H1 (cell line): ENCODE measurements at regions not wholly inside any gene's neighbourhood (a gene's known extent, or its start where the extent isn't known, plus 50 kb on each side); places are given as distances from the start of the nearest gene placed in this dataset.

Experiments used
- CTCF ChIA-PET: fragments of 300-600 bp; sonication (Branson Sonifier 250); formaldehyde crosslinking; loops from one replicate; lab custom pipeline; 2021; ENCODE audit not compliant: partially characterized antibody; lab: Charles Lee
- POLR2A ChIA-PET: fragments of 300-600 bp; sonication (Branson Sonifier 250); formaldehyde crosslinking; loops from one replicate; lab custom pipeline; 2021; ENCODE audit warnings: inconsistent platforms; ENCODE audit not compliant: partially characterized antibody; lab: Charles Lee
- DNase-seq, 2 experiments: peaks; one replicate each; pipeline versions ENCODE4 v3.0.0 to v3.0.0-alpha.2; 2010 to 2022; ENCODE audit warnings: low spot score in 2 of 2, low read depth in 1 of 2, mixed read lengths in 1 of 2
- FAIRE-seq: peaks from 2 replicates; lab custom pipeline; 2011; peaks lifted over from hg19 to GRCh38; lab: Jason Lieb, UNC
- H2AFZ ChIP-seq: 2 replicates; pipeline ENCODE4 v1.8.1; 2012; ENCODE audit warnings: low read length, inconsistent platforms
- H2AK5ac ChIP-seq: 2 replicates; pipeline ENCODE4 v1.6.1; 2013; ENCODE audit warnings: low read depth, low read length
- H2BK120ac ChIP-seq: replicated peaks from 2 replicates; pipeline ENCODE3; 2013; ENCODE audit warnings: low read depth, low read length, inconsistent platforms
- H2BK12ac ChIP-seq: 2 replicates; pipeline ENCODE4 v1.6.1; 2013; ENCODE audit warnings: low read depth, low read length
- H2BK15ac ChIP-seq: 2 replicates; pipeline ENCODE4 v1.6.1; 2013; ENCODE audit warnings: low read length
- H2BK20ac ChIP-seq: 2 replicates; pipeline ENCODE4 v1.6.1; 2013; ENCODE audit warnings: low read length
- H2BK5ac ChIP-seq: 2 replicates; pipeline ENCODE4 v1.6.1; 2013; ENCODE audit warnings: low read depth, low read length
- H3K14ac ChIP-seq: 2 replicates; pipeline ENCODE4 v1.6.1; 2013; ENCODE audit warnings: inconsistent platforms; ENCODE audit not compliant: insufficient read length
- H3K18ac ChIP-seq: 2 replicates; pipeline ENCODE4 v1.6.1; 2013; ENCODE audit warnings: low read length; ENCODE audit errors: extremely low read depth
- H3K23ac ChIP-seq: 2 replicates; pipeline ENCODE4 v1.6.1; 2013; ENCODE audit warnings: inconsistent platforms; ENCODE audit not compliant: insufficient read length
- H3K23me2 ChIP-seq: 2 replicates; pipeline ENCODE4 v1.6.1; 2013; ENCODE audit warnings: low read depth, low read length
- H3K27ac ChIP-seq: 2 replicates; pipeline ENCODE4 v1.6.1; 2011; ENCODE audit warnings: low read depth, low read length, inconsistent platforms
- H3K27me3 ChIP-seq, 4 experiments: replicated peaks in 1 of 4; 1 replicate in 1 of 4; 2 replicates in 3 of 4; pipeline versions ENCODE4 v1.6.1 to v1.8.1; 2011 to 2013; ENCODE audit warnings: low read length in 3 of 4, mild to moderate bottlenecking in 3 of 4, inconsistent platforms in 2 of 4, mixed read lengths in 2 of 4, moderate library complexity in 1 of 4; ENCODE audit not compliant: control insufficient read depth in 3 of 4, insufficient read depth in 3 of 4; ENCODE audit errors: extremely low read depth in 1 of 4
- H3K36me3 ChIP-seq, 4 experiments: 2 replicates each; pipeline versions ENCODE4 v1.6.1 to v1.8.1; 2011 to 2013; ENCODE audit warnings: mild to moderate bottlenecking in 4 of 4, low read length in 3 of 4, moderate library complexity in 2 of 4, control low read depth in 1 of 4, inconsistent platforms in 1 of 4; ENCODE audit not compliant: insufficient read depth in 4 of 4, control insufficient read depth in 2 of 4
- H3K4ac ChIP-seq: replicated peaks from 2 replicates; pipeline ENCODE3; 2013; ENCODE audit warnings: low read length, low read depth, mixed read lengths, inconsistent platforms; ENCODE audit not compliant: insufficient read length
- H3K4me1 ChIP-seq, 4 experiments: replicated peaks in 1 of 4; 1 replicate in 1 of 4; 2 replicates in 3 of 4; pipeline versions ENCODE4 v1.6.1 to v1.8.1; 2011 to 2013; ENCODE audit warnings: low read length in 3 of 4, inconsistent platforms in 2 of 4, mixed read lengths in 1 of 4; ENCODE audit not compliant: insufficient read depth in 4 of 4, control insufficient read depth in 3 of 4
- H3K4me2 ChIP-seq, 2 experiments: 2 replicates each; pipeline versions ENCODE4 v1.6.1 to v1.8.1; 2011 to 2013; ENCODE audit warnings: low read depth in 2 of 2, low read length in 2 of 2, control low read depth in 1 of 2, inconsistent platforms in 1 of 2, mild to moderate bottlenecking in 1 of 2; ENCODE audit not compliant: insufficient read depth in 1 of 2
- H3K4me3 ChIP-seq, 4 experiments: fragments of 200-600, 300-600 bp in 1 of 4; sonication (generic), shearing (Covaris generic), sonication (Bioruptor Twin) in 1 of 4; 2 replicates each; pipeline versions ENCODE4 v1.5.1 to v1.8.1; 2011 to 2016; ENCODE audit warnings: low read length in 4 of 4, low read depth in 3 of 4, control low read depth in 2 of 4, inconsistent platforms in 2 of 4, mild to moderate bottlenecking in 2 of 4, mixed read lengths in 1 of 4, moderate library complexity in 1 of 4; ENCODE audit not compliant: insufficient read depth in 2 of 4; ENCODE audit errors: extremely low read depth in 1 of 4
- H3K56ac ChIP-seq: replicated peaks from 2 replicates; pipeline ENCODE3; 2013; ENCODE audit warnings: low read depth, mild to moderate bottlenecking, mixed read lengths, low read length, inconsistent platforms; ENCODE audit not compliant: insufficient read length
- H3K79me1 ChIP-seq: 2 replicates; pipeline ENCODE4 v1.6.1; 2013; ENCODE audit warnings: low read depth, low read length, control low read depth
- H3K79me2 ChIP-seq, 2 experiments: 2 replicates each; pipeline versions ENCODE4 v1.6.1 to v1.8.1; 2012 to 2013; ENCODE audit warnings: low read length in 2 of 2, mild to moderate bottlenecking in 2 of 2, inconsistent platforms in 1 of 2; ENCODE audit not compliant: insufficient read depth in 2 of 2, control insufficient read depth in 1 of 2
- H3K9ac ChIP-seq, 4 experiments: replicated peaks in 1 of 4; 1 replicate in 1 of 4; 2 replicates in 3 of 4; pipeline versions ENCODE4 v1.6.1 to v1.8.1; 2011 to 2013; ENCODE audit warnings: low read depth in 3 of 4, low read length in 3 of 4, control low read depth in 2 of 4, mild to moderate bottlenecking in 2 of 4, moderate library complexity in 2 of 4, inconsistent platforms in 1 of 4; ENCODE audit errors: extremely low read depth in 1 of 4
- H3K9me3 ChIP-seq, 2 experiments: 2 replicates each; pipeline versions ENCODE4 v1.6.1 to v1.8.1; 2012 to 2013; ENCODE audit warnings: mild to moderate bottlenecking in 2 of 2, moderate library complexity in 2 of 2, control low read depth in 1 of 2, inconsistent platforms in 1 of 2, low read depth in 1 of 2, low read length in 1 of 2, mixed read lengths in 1 of 2; ENCODE audit not compliant: insufficient read depth in 2 of 2
- H4K20me1 ChIP-seq, 2 experiments: replicated peaks in 1 of 2; 2 replicates each; pipeline versions ENCODE3 to v1.8.1; 2011 to 2013; ENCODE audit warnings: inconsistent platforms in 2 of 2, low read length in 2 of 2, mild to moderate bottlenecking in 1 of 2; ENCODE audit not compliant: insufficient read depth in 2 of 2, control insufficient read depth in 1 of 2
- H4K5ac ChIP-seq: 2 replicates; pipeline ENCODE4 v1.6.1; 2013; ENCODE audit warnings: low read length, low read depth, mixed read lengths, inconsistent platforms; ENCODE audit not compliant: insufficient read length
- H4K8ac ChIP-seq: 2 replicates; pipeline ENCODE4 v1.8.0; 2013; ENCODE audit warnings: mild to moderate bottlenecking, moderate library complexity, low read length, inconsistent platforms; ENCODE audit not compliant: insufficient read depth; ENCODE audit errors: extremely low read depth
- H4K91ac ChIP-seq: replicated peaks from 2 replicates; pipeline ENCODE3; 2013; ENCODE audit warnings: low read length, mixed read lengths, inconsistent platforms; ENCODE audit not compliant: insufficient read length
- GTF2F1 ChIP-seq: IDR thresholded peaks from 2 replicates; pipeline ENCODE4 v1.6.1; 2012; ENCODE audit warnings: low read depth, low read length, improper control_type of control experiment, borderline replicate concordance
- NANOG ChIP-seq: IDR thresholded peaks from 2 replicates; pipeline ENCODE4 v1.6.1; 2011; ENCODE audit warnings: low read length, low read depth, mild to moderate bottlenecking, inconsistent platforms; ENCODE audit not compliant: insufficient read depth, poor library complexity, severe bottlenecking
- NRF1 ChIP-seq: IDR thresholded peaks from 2 replicates; pipeline ENCODE4 v1.6.1; 2011; ENCODE audit warnings: mild to moderate bottlenecking, low read depth, low read length, improper control_type of control experiment

DNA sequence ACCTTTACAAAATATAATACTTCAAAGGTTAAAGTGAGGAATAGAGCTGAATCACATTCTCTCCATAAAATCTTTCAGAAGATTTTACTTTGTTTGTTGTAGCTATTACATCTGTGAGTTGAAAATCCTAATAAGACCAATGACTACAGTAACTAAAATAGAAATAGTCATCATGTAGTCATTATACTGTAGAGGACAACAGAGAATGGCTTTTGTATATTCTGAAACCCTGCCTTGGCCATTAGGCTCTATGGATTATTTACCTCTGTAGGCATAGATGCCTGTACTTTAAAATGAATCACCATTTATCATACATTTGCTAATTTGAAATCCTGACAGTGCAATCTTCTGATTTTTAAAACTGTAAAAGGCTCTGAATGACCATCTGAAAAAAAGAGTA is 923.0 kb downstream of the REEP3 start:
- H3K56ac ChIP-seq, result no peak overlapping the region
- no peaks in the 10 kb centered on the region for H3K79me2 ChIP-seq
- no peaks in the 10 kb centered on the region for H4K20me1 ChIP-seq
- H4K91ac ChIP-seq, result no peak overlapping the region
- no peak overlapping the region for H3K14ac ChIP-seq
- no peaks in the 10 kb centered on the region for H3K27me3 ChIP-seq
- no peak overlapping the region for H4K8ac ChIP-seq
- H3K4me3 ChIP-seq, result no peak overlapping the region
- POLR2A ChIA-PET, result no interaction called here
- H2AFZ ChIP-seq, result no peak overlapping the region
- no peak overlapping the region for H2BK120ac ChIP-seq
- no peak for TF ChIP-seq NANOG
- TF ChIP-seq GTF2F1, result no peak
- TF ChIP-seq NRF1, result no peak
- TF ChIP-seq, all 59 proteins: peak for 0
- CTCF ChIA-PET, result interaction anchor here (0.8 to 1.9 kb wide), 3 partner anchors 13 to 351 kb away, joined by 3 to 6 read pairs (median 4); no protein-coding TSS in a partner anchor
- Histone ChIP-seq H3K79me1 (no peaks in the 10 kb centered on the region), H3K23me2 (no peaks in the 10 kb centered on the region), H3K36me3 (no peaks in the 10 kb centered on the region), H2BK5ac (no peak overlapping the region), H2BK20ac (no peak overlapping the region), H3K18ac (no peak overlapping the region), H2BK15ac (no peak overlapping the region), H3K23ac (no peak overlapping the region), H4K5ac (no peak overlapping the region), H3K4me2 (no peak overlapping the region), H3K9me3 (peaks cover 0 to 8% of the 10 kb centered on the region in 2 experiments; a peak in 1 of 4 replicates), H3K4me1 (no peaks in the 10 kb centered on the region), H2BK12ac (no peak overlapping the region), H2AK5ac (no peak overlapping the region), H3K27ac (no peak overlapping the region), H3K9ac (no peak overlapping the region), H3K4ac (no peak overlapping the region)
- FAIRE-seq, result no peak
- DNase-seq, result no peak
